ENCODE measurements at regions not wholly inside any gene's neighbourhood (a gene's known extent, or its start where the extent isn't known, plus 50 kb on each side); places are given as distances from the start of the nearest gene placed in this dataset.

DNA sequence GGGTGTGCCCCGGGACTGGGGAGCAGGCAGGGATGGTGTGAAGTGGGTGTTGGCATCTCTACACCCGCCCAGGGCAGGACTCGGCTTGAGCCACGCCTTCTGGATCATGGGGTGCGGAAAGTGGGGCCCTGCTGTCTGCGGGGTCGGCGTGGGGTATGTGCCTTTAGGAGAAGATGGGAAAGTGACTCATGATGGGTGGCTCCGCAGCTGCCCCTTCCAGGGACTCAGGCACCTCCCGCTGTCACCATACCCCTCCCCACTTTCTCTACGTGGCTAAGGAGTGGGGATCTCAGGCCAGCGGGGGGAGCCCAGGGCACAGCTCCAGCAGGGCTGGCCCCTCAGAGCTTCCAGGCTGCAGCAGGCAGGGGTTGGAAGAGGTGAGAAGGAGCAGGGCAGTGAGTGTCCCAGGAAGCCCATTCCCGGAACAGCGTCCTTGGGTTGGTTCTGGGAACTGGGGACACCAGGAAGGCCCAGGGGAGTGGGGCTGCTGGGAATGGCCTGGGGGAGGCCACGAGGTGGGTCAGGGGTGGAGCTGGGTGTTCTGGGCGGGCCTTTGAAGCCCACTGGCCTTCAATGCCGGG lies 102.9 kb upstream of the FGF3 start:
- TF ChIP-seq, protein P1, sequence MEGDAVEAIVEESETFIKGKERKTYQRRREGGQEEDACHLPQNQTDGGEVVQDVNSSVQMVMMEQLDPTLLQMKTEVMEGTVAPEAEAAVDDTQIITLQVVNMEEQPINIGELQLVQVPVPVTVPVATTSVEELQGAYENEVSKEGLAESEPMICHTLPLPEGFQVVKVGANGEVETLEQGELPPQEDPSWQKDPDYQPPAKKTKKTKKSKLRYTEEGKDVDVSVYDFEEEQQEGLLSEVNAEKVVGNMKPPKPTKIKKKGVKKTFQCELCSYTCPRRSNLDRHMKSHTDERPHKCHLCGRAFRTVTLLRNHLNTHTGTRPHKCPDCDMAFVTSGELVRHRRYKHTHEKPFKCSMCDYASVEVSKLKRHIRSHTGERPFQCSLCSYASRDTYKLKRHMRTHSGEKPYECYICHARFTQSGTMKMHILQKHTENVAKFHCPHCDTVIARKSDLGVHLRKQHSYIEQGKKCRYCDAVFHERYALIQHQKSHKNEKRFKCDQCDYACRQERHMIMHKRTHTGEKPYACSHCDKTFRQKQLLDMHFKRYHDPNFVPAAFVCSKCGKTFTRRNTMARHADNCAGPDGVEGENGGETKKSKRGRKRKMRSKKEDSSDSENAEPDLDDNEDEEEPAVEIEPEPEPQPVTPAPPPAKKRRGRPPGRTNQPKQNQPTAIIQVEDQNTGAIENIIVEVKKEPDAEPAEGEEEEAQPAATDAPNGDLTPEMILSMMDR (IDR thresholded peaks at IDR 0.05; ENCODE audit: low read depth, low read length): no peak
- no peak for TF ChIP-seq EZH2phosphoT487 (IDR thresholded peaks at IDR 0.05; ENCODE audit: low read depth)
